HG03520 (cell line): ENCODE measurements at regions not wholly inside any gene's neighbourhood (a gene's known extent, or its start where the extent isn't known, plus 50 kb on each side); places are given as distances from the start of the nearest gene placed in this dataset.

Experiments
- ATAC-seq: cut with Tn5 transposase; IDR thresholded peaks from one replicate; pipeline ENCODE4 v1.9.1; 2021; ENCODE audit warnings: mild to moderate bottlenecking, moderate library complexity; ENCODE audit not compliant: unreplicated experiment

DNA sequence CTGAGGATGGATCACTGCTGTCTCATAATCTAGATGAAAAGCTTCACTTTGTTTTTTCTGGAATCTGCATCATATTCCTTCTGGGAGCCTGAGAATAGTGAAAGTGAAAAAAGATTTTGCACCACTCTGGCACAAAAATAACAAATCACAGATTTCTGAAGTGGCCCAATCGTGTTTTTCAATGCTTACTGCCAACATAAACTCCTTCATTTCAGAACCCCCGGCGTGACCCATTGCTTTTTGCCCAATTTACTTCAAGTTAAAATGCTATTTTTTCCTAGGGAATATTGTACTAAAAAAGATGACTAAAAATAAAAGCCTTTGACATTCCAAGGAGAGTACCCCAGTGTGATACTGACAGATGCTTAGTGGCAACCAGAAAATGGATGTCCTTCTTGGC, 53.7 kb upstream of the ANK3 start:
- no peak for ATAC-seq

DNA sequence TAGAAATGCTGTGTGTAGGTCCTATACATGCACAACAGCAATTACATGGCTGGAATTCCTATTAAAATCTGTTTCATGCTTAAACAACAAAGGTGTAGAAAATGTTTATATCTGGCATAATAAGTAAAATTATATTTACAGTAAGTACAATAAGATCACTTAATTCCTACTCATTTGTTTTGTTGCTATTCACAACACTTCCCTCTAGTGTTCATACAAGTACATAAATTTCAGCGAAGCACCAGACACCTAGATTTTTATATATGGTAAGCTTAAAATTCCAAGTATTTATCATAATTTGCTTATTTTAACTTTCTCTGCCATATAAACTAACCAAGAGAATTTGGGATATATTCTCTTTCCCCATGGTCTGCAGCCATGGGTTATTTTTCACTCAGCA, 51.8 kb upstream of the ANK3 start:
- ATAC-seq: no peak

DNA sequence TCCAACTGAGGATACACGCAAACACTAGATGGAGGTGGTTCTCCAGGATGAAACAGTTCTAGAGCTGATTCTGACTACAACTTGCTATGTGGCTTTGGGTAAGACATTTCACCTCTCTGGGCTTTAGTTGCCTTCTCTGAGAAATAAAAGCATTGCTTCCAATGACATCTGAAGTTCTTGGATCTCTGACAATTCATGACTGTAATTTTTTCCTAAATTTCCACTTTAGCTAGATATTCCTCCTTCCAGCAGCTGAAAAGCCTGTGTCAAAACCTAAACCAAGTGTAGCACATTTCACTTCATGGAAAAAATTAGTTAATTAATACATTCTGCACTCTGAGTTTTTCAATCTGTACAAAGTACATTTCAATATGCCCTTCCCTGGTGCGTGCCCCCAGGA, 50.0 kb upstream of the ANK3 start:
- no peak for ATAC-seq
